IPS-18a (cell line): ENCODE measurements at regions not wholly inside any gene's neighbourhood (a gene's known extent, or its start where the extent isn't known, plus 50 kb on each side); places are given as distances from the start of the nearest gene placed in this dataset.

Experiments
- H3K27ac ChIP-seq: one replicate; pipeline ENCODE4 v1.5.1; 2013; ENCODE audit warnings: low read length
- H3K27me3 ChIP-seq: one replicate; pipeline ENCODE4 v1.6.1; 2013; ENCODE audit warnings: mild to moderate bottlenecking, low read length; ENCODE audit not compliant: control insufficient read depth, insufficient read depth
- H3K36me3 ChIP-seq: one replicate; pipeline ENCODE4 v1.6.1; 2013; ENCODE audit warnings: low read depth, low read length; ENCODE audit not compliant: control insufficient read depth
- H3K4me1 ChIP-seq: one replicate; pipeline ENCODE4 v1.6.1; 2013; ENCODE audit warnings: low read depth, low read length; ENCODE audit not compliant: control insufficient read depth
- H3K4me3 ChIP-seq: one replicate; pipeline ENCODE4 v1.5.1; 2013; ENCODE audit warnings: low read length
- H3K9ac ChIP-seq: one replicate; pipeline ENCODE4 v1.6.1; 2013; ENCODE audit warnings: mild to moderate bottlenecking, low read length, moderate library complexity
- H3K9me3 ChIP-seq: one replicate; pipeline ENCODE4 v1.6.1; 2013; ENCODE audit warnings: low read depth, low read length; ENCODE audit not compliant: control insufficient read depth

- Histone ChIP-seq H3K9me3 (no peaks in the 10 kb centered on the region), H3K4me1 (no peaks in the 10 kb centered on the region), H3K27me3 (no peaks in the 10 kb centered on the region), H3K36me3 (no peaks in the 10 kb centered on the region), H3K9ac (no peak overlapping the region), H3K4me3 (no peak overlapping the region), H3K27ac (no peak overlapping the region)
These were observed 752.0 kb upstream of the HS6ST1 start for GRCh38 chr2:129070663-129071062.

GRCh38 chr2:129071531-129071930 is 752.9 kb upstream of the HS6ST1 start:
- no peaks in the 10 kb centered on the region for H3K4me1 ChIP-seq
- no peak overlapping the region for H3K9ac ChIP-seq
- no peaks in the 10 kb centered on the region for H3K36me3 ChIP-seq
- no peak overlapping the region for H3K27ac ChIP-seq
- no peaks in the 10 kb centered on the region for H3K9me3 ChIP-seq
- no peaks in the 10 kb centered on the region for H3K27me3 ChIP-seq
- no peak overlapping the region for H3K4me3 ChIP-seq

GRCh38 chr2:129074298-129074920 is 755.7 kb upstream of the HS6ST1 start:
- Histone ChIP-seq H3K9me3 (no peaks in the 10 kb centered on the region), H3K4me1 (no peaks in the 10 kb centered on the region), H3K27me3 (no peaks in the 10 kb centered on the region), H3K9ac (no peak overlapping the region), H3K4me3 (no peak overlapping the region), H3K36me3 (no peaks in the 10 kb centered on the region), H3K27ac (no peak overlapping the region)

- Histone ChIP-seq H3K9me3 (no peaks in the 10 kb centered on the region), H3K27ac (no peak overlapping the region), H3K36me3 (no peaks in the 10 kb centered on the region), H3K4me3 (no peak overlapping the region), H3K4me1 (peaks cover 10% of the 10 kb centered on the region), H3K27me3 (no peaks in the 10 kb centered on the region), H3K9ac (no peak overlapping the region)
These were observed 759.9 kb upstream of the HS6ST1 start for GRCh38 chr2:129078548-129078947.

- Histone ChIP-seq H3K9ac (no peak overlapping the region), H3K4me3 (no peak overlapping the region), H3K4me1 (peaks cover 10% of the 10 kb centered on the region), H3K36me3 (no peaks in the 10 kb centered on the region), H3K27ac (no peak overlapping the region), H3K27me3 (no peaks in the 10 kb centered on the region), H3K9me3 (no peaks in the 10 kb centered on the region)
These were observed 762.2 kb upstream of the HS6ST1 start for GRCh38 chr2:129080715-129081476.

- no peaks in the 10 kb centered on the region for H3K27me3 ChIP-seq
- no peak overlapping the region for H3K4me3 ChIP-seq
- no peaks in the 10 kb centered on the region for H3K36me3 ChIP-seq
- no peaks in the 10 kb centered on the region for H3K9me3 ChIP-seq
- H3K4me1 ChIP-seq, result peaks cover 7% of the 10 kb centered on the region
- no peak overlapping the region for H3K9ac ChIP-seq
- H3K27ac ChIP-seq, result no peak overlapping the region
These were observed 766.7 kb upstream of the HS6ST1 start for GRCh38 chr2:129085386-129085785.

- Histone ChIP-seq H3K36me3 (no peaks in the 10 kb centered on the region), H3K27me3 (no peaks in the 10 kb centered on the region), H3K9ac (no peak overlapping the region), H3K4me3 (no peak overlapping the region), H3K4me1 (no peaks in the 10 kb centered on the region), H3K27ac (no peak overlapping the region), H3K9me3 (no peaks in the 10 kb centered on the region)
These were observed 768.6 kb upstream of the HS6ST1 start for GRCh38 chr2:129087133-129087813.

- Histone ChIP-seq H3K27ac (no peak overlapping the region), H3K9me3 (no peaks in the 10 kb centered on the region), H3K27me3 (no peaks in the 10 kb centered on the region), H3K4me3 (no peak overlapping the region), H3K9ac (no peak overlapping the region), H3K4me1 (no peaks in the 10 kb centered on the region), H3K36me3 (no peaks in the 10 kb centered on the region)
These were observed 773.0 kb upstream of the HS6ST1 start for GRCh38 chr2:129091620-129092019.

GRCh38 chr2:129092956-129093355 is 774.3 kb upstream of the HS6ST1 start:
- Histone ChIP-seq H3K9me3 (no peaks in the 10 kb centered on the region), H3K4me3 (no peak overlapping the region), H3K9ac (no peak overlapping the region), H3K27ac (no peak overlapping the region), H3K36me3 (no peaks in the 10 kb centered on the region), H3K27me3 (no peaks in the 10 kb centered on the region), H3K4me1 (no peaks in the 10 kb centered on the region)

- H3K27ac ChIP-seq, result no peak overlapping the region
- peaks cover 12% of the 10 kb centered on the region for H3K27me3 ChIP-seq
- H3K9ac ChIP-seq, result no peak overlapping the region
- H3K4me3 ChIP-seq, result no peak overlapping the region
- no peaks in the 10 kb centered on the region for H3K36me3 ChIP-seq
- no peaks in the 10 kb centered on the region for H3K9me3 ChIP-seq
- H3K4me1 ChIP-seq, result peaks cover 5% of the 10 kb centered on the region
These were observed 782.5 kb upstream of the HS6ST1 start for GRCh38 chr2:129101186-129101585.

GRCh38 chr2:129103936-129104878 is 785.5 kb upstream of the HS6ST1 start:
- Histone ChIP-seq H3K9ac (no peak overlapping the region), H3K4me1 (peaks cover 5% of the 10 kb centered on the region), H3K9me3 (no peaks in the 10 kb centered on the region), H3K27ac (no peak overlapping the region), H3K27me3 (peaks cover 12% of the 10 kb centered on the region), H3K36me3 (no peaks in the 10 kb centered on the region), H3K4me3 (no peak overlapping the region)
